ENCODE measurements at regions not wholly inside any gene's neighbourhood (a gene's known extent, or its start where the extent isn't known, plus 50 kb on each side); places are given as distances from the start of the nearest gene placed in this dataset.

GRCh38 chr5:154138701-154139100 lies 51.8 kb upstream of the GALNT10 start:
- no peak for DNase-seq (ENCODE audit: extremely low spot score in 2 of 2)
- H3K36me3 ChIP-seq: no peaks in the 10 kb centered on the region
- no peaks in the 10 kb centered on the region for H3K4me1 ChIP-seq
- no peak overlapping the region for H3K4me3 ChIP-seq
- H3K9me3 ChIP-seq: no peaks in the 10 kb centered on the region
- no peaks in the 10 kb centered on the region for H3K27me3 ChIP-seq
- intact Hi-C loops (cut with DNase I): no loop called here
- H3K27ac ChIP-seq: no peak overlapping the region
- TF ChIP-seq POLR2A (IDR thresholded peaks at IDR 0.05): no peak
- TF ChIP-seq, protein P1, sequence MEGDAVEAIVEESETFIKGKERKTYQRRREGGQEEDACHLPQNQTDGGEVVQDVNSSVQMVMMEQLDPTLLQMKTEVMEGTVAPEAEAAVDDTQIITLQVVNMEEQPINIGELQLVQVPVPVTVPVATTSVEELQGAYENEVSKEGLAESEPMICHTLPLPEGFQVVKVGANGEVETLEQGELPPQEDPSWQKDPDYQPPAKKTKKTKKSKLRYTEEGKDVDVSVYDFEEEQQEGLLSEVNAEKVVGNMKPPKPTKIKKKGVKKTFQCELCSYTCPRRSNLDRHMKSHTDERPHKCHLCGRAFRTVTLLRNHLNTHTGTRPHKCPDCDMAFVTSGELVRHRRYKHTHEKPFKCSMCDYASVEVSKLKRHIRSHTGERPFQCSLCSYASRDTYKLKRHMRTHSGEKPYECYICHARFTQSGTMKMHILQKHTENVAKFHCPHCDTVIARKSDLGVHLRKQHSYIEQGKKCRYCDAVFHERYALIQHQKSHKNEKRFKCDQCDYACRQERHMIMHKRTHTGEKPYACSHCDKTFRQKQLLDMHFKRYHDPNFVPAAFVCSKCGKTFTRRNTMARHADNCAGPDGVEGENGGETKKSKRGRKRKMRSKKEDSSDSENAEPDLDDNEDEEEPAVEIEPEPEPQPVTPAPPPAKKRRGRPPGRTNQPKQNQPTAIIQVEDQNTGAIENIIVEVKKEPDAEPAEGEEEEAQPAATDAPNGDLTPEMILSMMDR (IDR thresholded peaks at IDR 0.05): no peak
- TF ChIP-seq POLR2AphosphoS5 (IDR thresholded peaks at IDR 0.05; ENCODE audit: insufficient read depth in 1 of 2, low read depth in 1 of 2): no peak

DNA sequence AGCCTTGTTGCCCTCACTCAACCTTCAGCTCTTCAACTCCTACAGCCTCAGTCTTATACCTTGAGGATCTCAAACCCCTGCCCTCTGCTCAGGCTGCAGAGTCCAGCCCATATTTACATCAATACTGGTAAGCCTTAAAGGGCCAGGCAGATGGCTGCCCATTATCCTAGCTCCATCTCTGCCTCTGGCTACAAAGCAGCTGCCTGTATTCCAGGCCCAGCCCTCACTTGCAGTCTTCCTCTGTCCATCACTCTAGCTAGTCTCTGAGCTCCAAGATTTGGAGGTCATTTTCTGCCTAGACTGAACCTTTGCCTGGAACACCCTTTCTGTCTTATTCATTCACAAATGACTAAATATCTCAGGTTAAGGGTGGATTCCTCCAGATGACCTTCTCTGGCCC lies 50.2 kb upstream of the GALNT10 start:
- TF ChIP-seq POLR2AphosphoS5 (IDR thresholded peaks at IDR 0.05; ENCODE audit: insufficient read depth in 1 of 2, low read depth in 1 of 2) (no peak), POLR2A (IDR thresholded peaks at IDR 0.05) (no peak)
- TF ChIP-seq, protein P1 (IDR thresholded peaks at IDR 0.05): no peak
- no peak for DNase-seq (ENCODE audit: extremely low spot score in 2 of 2)
- H3K4me3 ChIP-seq: no peak overlapping the region
- intact Hi-C loops (cut with DNase I): no loop called here
- H3K27me3 ChIP-seq: no peaks in the 10 kb centered on the region
- H3K27ac ChIP-seq: no peak overlapping the region
- H3K9me3 ChIP-seq: no peaks in the 10 kb centered on the region
- no peaks in the 10 kb centered on the region for H3K4me1 ChIP-seq
- H3K36me3 ChIP-seq: no peaks in the 10 kb centered on the region
